Stimulated activated naive CD8-positive, alpha-beta T cell treated with anti-CD3 and anti-CD28 coated beads, Interleukin-15, Interleukin-2, amounts not matched to agents 100 U/mL and 50 U/mL, for 24 hours (primary cell): ENCODE measurements at regions not wholly inside any gene's neighbourhood (a gene's known extent, or its start where the extent isn't known, plus 50 kb on each side); places are given as distances from the start of the nearest gene placed in this dataset.
"Not testable (repeated sequence)": the region's sequence is repeated elsewhere in the genome, so short reads cannot be mapped to it uniquely, and the experiment has no call there.

Source experiments
- ATAC-seq: fragments of 150-1000 bp; cut with Tn5 transposase; one replicate; pipeline ENCODE4 v1.10.0; 2021
- DNase-seq: peaks from one replicate; pipeline ENCODE4 v3.0.0; 2021

- ATAC-seq = no peak
- no peak for DNase-seq
Measured at GRCh38 chr5:84790406-84790805, 405.7 kb upstream of the EDIL3 start.

DNA sequence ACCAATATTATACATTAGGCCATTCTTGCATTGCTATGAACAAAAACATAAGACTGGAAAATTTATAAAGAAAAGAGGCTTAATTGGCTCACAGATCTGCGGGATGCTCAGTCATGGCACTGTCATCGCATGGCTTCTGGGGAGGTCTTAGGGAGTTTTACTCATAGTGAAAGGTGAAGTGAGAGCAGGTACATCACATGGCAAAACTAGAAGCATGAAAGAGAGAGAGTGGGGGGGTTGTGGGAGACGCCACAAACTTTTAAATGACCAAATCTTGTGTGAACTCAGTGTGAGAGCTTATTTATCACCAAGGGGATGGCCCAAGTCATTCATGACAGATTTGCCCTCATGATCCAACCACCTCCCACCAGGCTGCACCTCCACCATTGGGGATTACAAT is 398.3 kb upstream of the EDIL3 start:
- no peak for ATAC-seq
- DNase-seq = no peak

- no peak for ATAC-seq
- DNase-seq = no peak
Measured at GRCh38 chr5:84779186-84779585, 394.5 kb upstream of the EDIL3 start.

- ATAC-seq = no peak
- DNase-seq = no peak
Measured at GRCh38 chr5:84764227-84764626, 379.5 kb upstream of the EDIL3 start.

DNA sequence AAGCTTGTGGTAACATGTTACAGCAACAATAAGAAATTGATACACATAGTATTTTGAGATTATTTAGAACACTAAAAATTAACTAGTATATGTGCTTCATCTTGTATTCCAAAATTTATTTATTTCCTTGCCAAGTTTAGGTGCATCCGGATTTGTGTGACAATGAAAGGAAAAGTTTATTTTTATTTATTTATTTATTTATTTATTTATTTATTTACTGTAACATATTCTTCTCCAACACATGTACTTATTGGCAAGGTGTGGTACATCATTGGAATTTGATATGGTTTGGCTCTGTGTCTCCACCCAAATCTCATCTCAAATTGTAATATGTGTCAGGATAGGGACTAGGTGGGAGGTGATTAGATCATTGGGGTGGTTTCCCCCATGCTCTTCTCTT is 373.3 kb upstream of the EDIL3 start:
- no peak for DNase-seq
- no peak for ATAC-seq

DNA sequence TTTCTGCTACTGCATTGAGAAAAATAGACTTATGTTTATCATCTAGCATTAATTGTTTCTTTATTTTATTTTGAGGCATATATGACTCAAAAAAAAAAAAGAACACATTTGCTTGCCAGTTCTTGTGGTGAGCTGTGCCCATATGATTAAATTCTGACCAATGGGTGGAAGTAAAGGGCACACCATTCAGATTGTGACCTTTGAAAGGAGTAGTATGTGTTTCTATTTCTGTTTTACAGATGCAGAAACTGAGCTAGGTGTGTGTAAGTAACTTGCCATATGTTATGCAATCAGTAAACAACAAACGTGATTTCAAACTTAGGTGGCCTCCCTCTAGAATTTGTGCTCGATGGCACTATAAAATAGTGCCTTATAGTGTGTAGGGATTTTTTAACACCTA is 368.1 kb upstream of the EDIL3 start:
- ATAC-seq (no peak), DNase-seq (no peak)

GRCh38 chr5:84748313-84748712 is 363.6 kb upstream of the EDIL3 start:
- DNase-seq = no peak
- no peak for ATAC-seq

- ATAC-seq, DNase-seq: not testable (repeated sequence)
Measured at GRCh38 chr5:84746280-84746679, 361.6 kb upstream of the EDIL3 start.

DNA sequence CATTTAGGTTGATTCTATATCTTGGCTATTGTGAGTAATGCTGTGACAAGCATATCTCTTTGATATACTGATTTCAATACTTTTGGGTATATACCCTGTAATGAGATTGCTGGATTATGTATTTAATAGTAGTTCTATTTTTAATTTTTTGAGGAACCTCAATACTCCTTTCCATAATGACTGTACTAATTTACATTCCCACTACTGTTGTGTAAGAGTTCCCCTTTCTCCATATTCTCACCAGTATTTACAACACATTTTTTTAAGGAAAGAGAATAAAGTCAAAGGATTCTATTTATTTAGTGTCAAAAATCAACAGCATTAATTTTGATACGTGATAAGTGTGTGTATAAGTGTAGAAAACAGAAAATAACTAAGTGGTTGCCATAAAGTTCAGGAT is 356.4 kb upstream of the EDIL3 start:
- DNase-seq (no peak), ATAC-seq (no peak)

GRCh38 chr5:84729326-84729725 is 344.6 kb upstream of the EDIL3 start:
- ATAC-seq (no peak), DNase-seq (no peak)

GRCh38 chr5:84727708-84728107 is 343.0 kb upstream of the EDIL3 start:
- DNase-seq (no peak), ATAC-seq (no peak)

GRCh38 chr5:84725946-84726570 is 341.4 kb upstream of the EDIL3 start:
- no peak for ATAC-seq
- no peak for DNase-seq

- DNase-seq = no peak
Measured at GRCh38 chr5:84724683-84725082, 340.0 kb upstream of the EDIL3 start.

DNA sequence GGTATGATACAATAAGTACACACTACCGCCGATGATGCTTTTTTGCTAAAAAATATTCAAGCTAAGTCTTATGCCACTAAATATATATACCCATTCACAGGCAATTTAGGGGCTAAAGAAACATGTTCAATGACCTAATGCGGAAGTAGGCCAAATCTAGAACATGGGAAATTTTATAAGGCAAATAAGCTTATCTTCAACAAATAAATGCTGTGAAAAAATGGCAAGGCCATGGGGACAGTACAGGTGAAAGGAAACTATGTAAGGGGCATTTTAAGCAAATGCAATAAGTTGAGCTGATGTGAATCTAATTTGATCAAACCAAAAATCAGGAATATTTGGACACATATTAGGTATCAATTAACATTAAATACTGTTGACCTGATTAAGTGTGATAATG is 339.5 kb upstream of the EDIL3 start:
- ATAC-seq (no peak), DNase-seq (no peak)

More at GRCh38 chr5:84724683-84725082, 340.0 kb upstream of the EDIL3 start:
- ATAC-seq = no peak

- no peak for DNase-seq
- no peak for ATAC-seq
Measured at GRCh38 chr5:84718377-84718776, 333.7 kb upstream of the EDIL3 start.

DNA sequence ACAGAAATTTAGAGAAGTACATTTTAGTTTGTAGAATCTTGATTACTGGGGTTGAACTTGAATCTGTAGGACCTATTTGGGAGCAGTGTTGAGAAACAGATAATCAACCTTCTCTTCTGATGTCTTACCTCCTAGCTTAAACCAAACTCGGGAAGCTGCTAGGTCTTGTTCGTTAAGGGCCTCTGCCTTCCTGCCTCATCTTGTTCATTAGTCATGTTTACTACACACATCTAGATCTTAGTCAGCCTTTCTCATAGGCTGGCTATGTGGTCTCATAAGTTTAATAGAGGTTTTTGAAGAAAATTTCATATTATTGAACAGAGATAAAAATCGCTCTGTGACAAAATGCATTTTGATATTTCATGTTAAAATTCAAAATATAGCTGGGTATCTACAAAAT is 331.0 kb upstream of the EDIL3 start:
- ATAC-seq = no peak
- no peak for DNase-seq

- ATAC-seq (no peak), DNase-seq (no peak)
Measured at GRCh38 chr5:84715091-84715490, 330.4 kb upstream of the EDIL3 start.

- ATAC-seq (no peak), DNase-seq (no peak)
Measured at GRCh38 chr5:84709075-84709474, 324.4 kb upstream of the EDIL3 start.

- DNase-seq (no peak), ATAC-seq (no peak)
Measured at GRCh38 chr5:84706678-84707641, 322.3 kb upstream of the EDIL3 start.

- not testable (repeated sequence) for DNase-seq, ATAC-seq
Measured at GRCh38 chr5:84700545-84700944, 315.9 kb upstream of the EDIL3 start.

GRCh38 chr5:84696651-84697050 is 312.0 kb upstream of the EDIL3 start:
- no peak for DNase-seq
- ATAC-seq = no peak

GRCh38 chr5:84695330-84695729 is 310.6 kb upstream of the EDIL3 start:
- ATAC-seq = no peak

GRCh38 chr5:84693256-84693655 is 308.6 kb upstream of the EDIL3 start:
- ATAC-seq (no peak), DNase-seq (no peak)

More at GRCh38 chr5:84695330-84695729, 310.6 kb upstream of the EDIL3 start:
- DNase-seq = no peak

- no peak for DNase-seq
- no peak for ATAC-seq
Measured at GRCh38 chr5:84688566-84688965, 303.9 kb upstream of the EDIL3 start.
